ENCODE measurements at regions not wholly inside any gene's neighbourhood (a gene's known extent, or its start where the extent isn't known, plus 50 kb on each side); places are given as distances from the start of the nearest gene placed in this dataset.

- no peaks in the 10 kb centered on the region for H3K27me3 ChIP-seq (replicated peaks in 1 of 4; ENCODE audit: control insufficient read depth in 3 of 4, extremely low read depth in 1 of 4, insufficient read depth in 3 of 4, low read length in 3 of 4)
- no peak overlapping the region for H4K8ac ChIP-seq (ENCODE audit: extremely low read depth, insufficient read depth, low read length)
- no peaks in the 10 kb centered on the region for H3K4me1 ChIP-seq (replicated peaks in 1 of 4; ENCODE audit: control insufficient read depth in 3 of 4, insufficient read depth in 4 of 4, low read length in 3 of 4)
- H3K27ac ChIP-seq (ENCODE audit: low read depth, low read length): no peak overlapping the region
- no peaks in the 10 kb centered on the region for H3K9me3 ChIP-seq (ENCODE audit: insufficient read depth in 2 of 2, low read depth in 1 of 2, low read length in 1 of 2)
- no peak overlapping the region for H3K14ac ChIP-seq (ENCODE audit: insufficient read length)
- no peak overlapping the region for H2BK15ac ChIP-seq (ENCODE audit: low read length)
- POLR2A ChIA-PET (ENCODE audit: partially characterized antibody): no interaction called here
- no peaks in the 10 kb centered on the region for H3K23me2 ChIP-seq (ENCODE audit: low read depth, low read length)
- no peaks in the 10 kb centered on the region for H3K79me2 ChIP-seq (ENCODE audit: control insufficient read depth in 1 of 2, insufficient read depth in 2 of 2, low read length in 2 of 2)
- no peak overlapping the region for H3K18ac ChIP-seq (ENCODE audit: extremely low read depth, low read length)
- H3K36me3 ChIP-seq (ENCODE audit: control insufficient read depth in 2 of 4, insufficient read depth in 4 of 4, low read length in 3 of 4): no peaks in the 10 kb centered on the region
- no peak overlapping the region for H3K4ac ChIP-seq (replicated peaks; ENCODE audit: insufficient read length, low read depth, low read length)
- no peak for DNase-seq (ENCODE audit: low read depth in 1 of 2, low spot score in 2 of 2)
- no peak overlapping the region for H3K56ac ChIP-seq (replicated peaks; ENCODE audit: insufficient read length, low read depth, low read length)
- H3K23ac ChIP-seq (ENCODE audit: insufficient read length): no peak overlapping the region
- H4K20me1 ChIP-seq (replicated peaks in 1 of 2; ENCODE audit: control insufficient read depth in 1 of 2, insufficient read depth in 2 of 2, low read length in 2 of 2): no peaks in the 10 kb centered on the region
- no peak overlapping the region for H2BK5ac ChIP-seq (ENCODE audit: low read depth, low read length)
- H2AFZ ChIP-seq (ENCODE audit: low read length): no peak overlapping the region
- no peak overlapping the region for H2BK12ac ChIP-seq (ENCODE audit: low read depth, low read length)
- no peak overlapping the region for H3K4me2 ChIP-seq (ENCODE audit: insufficient read depth in 1 of 2, low read depth in 2 of 2, low read length in 2 of 2)
- no peak overlapping the region for H2BK120ac ChIP-seq (replicated peaks; ENCODE audit: low read depth, low read length)
- H3K79me1 ChIP-seq (ENCODE audit: low read depth, low read length): no peaks in the 10 kb centered on the region
- WGBS, 2 experiments (ENCODE audit: extremely low coverage in 1 of 2, insufficient coverage in 1 of 2, insufficient read length in 1 of 2, insufficient replicate concordance in 2 of 2, low coverage in 1 of 2, low lambda C conversion rate in 2 of 2, missing lambda C conversion rate in 1 of 2): 75% methylated on average over 1 of the region's 1 CpG; no CpG with 5 or more reads in 1 of the 2 experiments
- H4K5ac ChIP-seq (ENCODE audit: insufficient read length, low read depth, low read length): no peak overlapping the region
- TF ChIP-seq EP300 (IDR thresholded peaks at IDR 0.05; ENCODE audit: borderline replicate concordance in 1 of 2, low read depth in 2 of 2, low read length in 2 of 2) (no peak), ZNF274 (IDR thresholded peaks at IDR 0.05; ENCODE audit: borderline replicate concordance, extremely low read depth, low read length) (no peak), SUZ12 (IDR thresholded peaks at IDR 0.05; ENCODE audit: low read length) (no peak), KDM4A (IDR thresholded peaks at IDR 0.05; ENCODE audit: low read depth, low read length, severe bottlenecking) (no peak), BCL11A (IDR thresholded peaks at IDR 0.05; ENCODE audit: low read depth in 2 of 2, low read length in 2 of 2) (no peak), ASH2L (IDR thresholded peaks at IDR 0.05; ENCODE audit: low read length) (no peak), SIRT6 (IDR thresholded peaks at IDR 0.05; ENCODE audit: low read length) (no peak), FOSL1 (IDR thresholded peaks at IDR 0.05; ENCODE audit: insufficient read depth, low read depth, low read length) (no peak), BACH1 (IDR thresholded peaks at IDR 0.05; ENCODE audit: low read length) (no peak), TBP (IDR thresholded peaks at IDR 0.05; ENCODE audit: low read depth, low read length) (no peak), SRF (IDR thresholded peaks at IDR 0.05; ENCODE audit: low read depth, low read length) (no peak)
- no peak overlapping the region for H2AK5ac ChIP-seq (ENCODE audit: low read depth, low read length)
- no peak for FAIRE-seq
- no peak overlapping the region for H3K9ac ChIP-seq (replicated peaks in 1 of 4; ENCODE audit: extremely low read depth in 1 of 4, low read depth in 3 of 4, low read length in 3 of 4)
- CTCF ChIA-PET (ENCODE audit: partially characterized antibody): interaction anchor here (0.6 to 4.4 kb wide), 12 partner anchors 9 to 233 kb away, joined by 3 to 59 read pairs (median 4); no protein-coding TSS in a partner anchor
- H3K4me3 ChIP-seq (ENCODE audit: extremely low read depth in 1 of 4, insufficient read depth in 2 of 4, low read depth in 3 of 4, low read length in 4 of 4): no peak overlapping the region
- no peak overlapping the region for H4K91ac ChIP-seq (replicated peaks; ENCODE audit: insufficient read length, low read length)
- H2BK20ac ChIP-seq (ENCODE audit: low read length): no peak overlapping the region
Observed at GRCh38 chr5:91302958-91303357, 80.2 kb downstream of the ARRDC3 start.

Measured in H1 (cell line).